ENCODE measurements at regions not wholly inside any gene's neighbourhood (a gene's known extent, or its start where the extent isn't known, plus 50 kb on each side); places are given as distances from the start of the nearest gene placed in this dataset.

- DNase-seq: no peak
- Histone ChIP-seq H3K14ac (ENCODE audit: insufficient read depth, low read length) (no peak overlapping the region), H3K23me2 (ENCODE audit: insufficient read length, low read depth, low read length, poor library complexity, severe bottlenecking) (no peaks in the 10 kb centered on the region), H3K4ac (ENCODE audit: low read depth, low read length) (no peak overlapping the region), H2BK12ac (ENCODE audit: insufficient read length, low read depth, low read length) (no peak overlapping the region), H3K4me1 (ENCODE audit: insufficient read depth, low read length) (no peaks in the 10 kb centered on the region), H3K27me3 (ENCODE audit: insufficient read depth, low read length) (no peaks in the 10 kb centered on the region), H3K23ac (ENCODE audit: insufficient read length, low read depth, low read length) (no peak overlapping the region), H2BK15ac (ENCODE audit: low read depth, low read length) (no peak overlapping the region), H3K56ac (ENCODE audit: insufficient read length, low read depth, low read length) (no peak overlapping the region), H3K27ac (ENCODE audit: insufficient read length, low read depth, low read length) (no peak overlapping the region), H2BK20ac (ENCODE audit: low read depth, low read length, poor library complexity, severe bottlenecking) (no peak overlapping the region), H3K9ac (ENCODE audit: extremely low read depth, insufficient read length, low read length) (no peak overlapping the region), H4K8ac (replicated peaks; ENCODE audit: insufficient read length, low read depth, low read length) (no peak overlapping the region), H3K18ac (ENCODE audit: insufficient read length, low read depth, low read length) (no peak overlapping the region), H3T11ph (ENCODE audit: low read length) (no peak overlapping the region), H4K5ac (ENCODE audit: insufficient read length, low read depth, low read length) (no peak overlapping the region), H3K4me2 (ENCODE audit: insufficient read depth, insufficient read length, low read length) (no peak overlapping the region), H4K20me1 (ENCODE audit: control insufficient read depth, insufficient read depth, insufficient read length) (no peaks in the 10 kb centered on the region), H2AK5ac (ENCODE audit: insufficient read length, low read length) (no peak overlapping the region), H3K79me2 (ENCODE audit: insufficient read depth, low read length) (no peaks in the 10 kb centered on the region), H2BK5ac (ENCODE audit: insufficient read length, low read length) (no peak overlapping the region), H3K79me1 (ENCODE audit: insufficient read depth, low read depth, low read length, poor library complexity, severe bottlenecking) (no peaks in the 10 kb centered on the region), H4K91ac (ENCODE audit: insufficient read length, low read depth, low read length) (no peak overlapping the region), H2AFZ (ENCODE audit: low read length) (no peak overlapping the region), H2BK120ac (ENCODE audit: low read depth, low read length, poor library complexity, severe bottlenecking) (no peak overlapping the region), H3K9me3 (ENCODE audit: control insufficient read depth, low read depth, low read length) (no peaks in the 10 kb centered on the region)
- Mint-ChIP-seq H3K36me3 (ENCODE audit: insufficient read depth in 1 of 3, low read depth in 3 of 3) (peaks cover 7 to 15% (median 13%) of the 10 kb centered on the region in 3 experiments; a peak in 6 of 7 replicates), H3K4me3 (no peak overlapping the region), H3K27ac (no peak overlapping the region), H3K4me1 (0 out of 4 replicates have a peak, but pooled peaks cover 0 to 3% of the 10 kb centered on the region in 2 experiments), H3K9me3 (peaks cover 19 to 22% of the 10 kb centered on the region in 2 experiments), H3K27me3 (ENCODE audit: low read depth) (no peaks in the 10 kb centered on the region)
- TF ChIP-seq, protein P1, sequence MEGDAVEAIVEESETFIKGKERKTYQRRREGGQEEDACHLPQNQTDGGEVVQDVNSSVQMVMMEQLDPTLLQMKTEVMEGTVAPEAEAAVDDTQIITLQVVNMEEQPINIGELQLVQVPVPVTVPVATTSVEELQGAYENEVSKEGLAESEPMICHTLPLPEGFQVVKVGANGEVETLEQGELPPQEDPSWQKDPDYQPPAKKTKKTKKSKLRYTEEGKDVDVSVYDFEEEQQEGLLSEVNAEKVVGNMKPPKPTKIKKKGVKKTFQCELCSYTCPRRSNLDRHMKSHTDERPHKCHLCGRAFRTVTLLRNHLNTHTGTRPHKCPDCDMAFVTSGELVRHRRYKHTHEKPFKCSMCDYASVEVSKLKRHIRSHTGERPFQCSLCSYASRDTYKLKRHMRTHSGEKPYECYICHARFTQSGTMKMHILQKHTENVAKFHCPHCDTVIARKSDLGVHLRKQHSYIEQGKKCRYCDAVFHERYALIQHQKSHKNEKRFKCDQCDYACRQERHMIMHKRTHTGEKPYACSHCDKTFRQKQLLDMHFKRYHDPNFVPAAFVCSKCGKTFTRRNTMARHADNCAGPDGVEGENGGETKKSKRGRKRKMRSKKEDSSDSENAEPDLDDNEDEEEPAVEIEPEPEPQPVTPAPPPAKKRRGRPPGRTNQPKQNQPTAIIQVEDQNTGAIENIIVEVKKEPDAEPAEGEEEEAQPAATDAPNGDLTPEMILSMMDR (conservative IDR thresholded peaks at IDR 0.05): no peak
- no CpG with 5 or more reads among the region's 3 CpGs for WGBS (ENCODE audit: extremely low coverage, insufficient read length, low lambda C conversion rate)
Measured at GRCh38 chr4:18262832-18263231, 241.3 kb upstream of the LCORL start.
